ENCODE measurements at regions not wholly inside any gene's neighbourhood (a gene's known extent, or its start where the extent isn't known, plus 50 kb on each side); places are given as distances from the start of the nearest gene placed in this dataset.
"Not testable (repeated sequence)": the region's sequence is repeated elsewhere in the genome, so short reads cannot be mapped to it uniquely, and the experiment has no call there.

GRCh38 chr3:152891678-152892077, 56.7 kb downstream of the P2RY1 start:
- DNase-seq = no peak

DNA sequence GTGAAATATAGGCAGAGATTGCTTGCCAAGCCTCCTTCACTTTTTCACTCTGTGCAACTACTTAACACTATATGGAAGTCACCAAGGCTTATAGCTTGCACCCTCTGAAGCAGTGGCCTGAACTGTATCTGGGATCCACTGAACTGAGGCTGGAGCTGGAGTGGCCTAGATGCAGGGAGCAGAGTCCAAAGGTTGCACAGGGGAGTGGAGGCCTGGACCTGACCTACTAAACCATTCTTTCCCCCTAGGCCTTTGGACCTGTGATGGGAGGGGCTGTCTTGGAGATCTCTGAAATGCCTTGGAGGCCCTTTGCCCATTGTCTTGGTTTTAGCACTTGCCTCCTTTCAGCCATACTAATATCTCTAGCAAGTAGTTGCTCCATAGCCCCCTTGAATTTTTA, 57.5 kb downstream of the P2RY1 start:
- no peak for DNase-seq

DNA sequence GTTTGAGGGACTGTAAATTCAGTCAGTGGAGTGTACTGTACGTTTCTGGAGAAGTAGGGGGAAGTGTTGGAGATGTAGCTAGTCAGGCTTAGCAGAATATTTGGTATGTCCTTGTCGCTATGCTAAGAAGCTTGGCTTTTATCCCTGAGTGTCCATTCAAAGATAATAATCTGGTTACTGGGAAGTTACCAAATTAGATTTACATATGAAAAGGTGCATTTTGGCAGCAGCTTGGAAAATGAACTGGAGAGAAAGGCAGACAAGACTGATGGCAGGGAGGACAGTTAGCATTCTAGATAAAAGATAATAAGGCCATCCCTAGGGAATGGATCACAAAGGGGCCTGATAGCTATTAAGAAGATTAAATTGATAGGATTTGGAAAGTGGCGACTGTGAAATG, 58.7 kb downstream of the P2RY1 start:
- no peak for DNase-seq

GRCh38 chr3:152899306-152899705, 64.4 kb downstream of the P2RY1 start:
- DNase-seq = no peak

DNA sequence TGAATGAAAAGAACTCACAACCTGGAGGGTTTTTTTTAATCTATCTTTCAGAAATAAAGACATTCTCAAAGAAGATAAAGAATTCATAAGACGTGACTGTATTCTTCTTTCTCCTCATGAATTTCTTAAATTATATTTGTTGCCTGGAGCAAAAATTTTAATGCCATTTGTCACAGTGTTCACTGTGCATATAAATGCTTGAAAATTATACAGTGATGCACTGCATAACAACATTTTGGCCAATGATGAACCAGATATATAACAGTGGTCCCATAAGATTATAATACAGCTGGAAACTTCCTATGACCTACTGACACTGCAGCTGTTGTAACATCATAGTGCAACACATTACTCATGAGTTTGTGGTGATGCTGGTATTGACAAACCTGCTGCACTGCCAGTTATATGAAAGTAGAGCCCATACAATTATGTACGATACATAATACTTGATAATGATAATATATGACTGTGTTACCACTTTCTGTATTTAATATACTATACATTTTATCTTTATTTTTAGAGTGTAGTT, 67.3 kb downstream of the P2RY1 start:
- DNase-seq = no peak

DNA sequence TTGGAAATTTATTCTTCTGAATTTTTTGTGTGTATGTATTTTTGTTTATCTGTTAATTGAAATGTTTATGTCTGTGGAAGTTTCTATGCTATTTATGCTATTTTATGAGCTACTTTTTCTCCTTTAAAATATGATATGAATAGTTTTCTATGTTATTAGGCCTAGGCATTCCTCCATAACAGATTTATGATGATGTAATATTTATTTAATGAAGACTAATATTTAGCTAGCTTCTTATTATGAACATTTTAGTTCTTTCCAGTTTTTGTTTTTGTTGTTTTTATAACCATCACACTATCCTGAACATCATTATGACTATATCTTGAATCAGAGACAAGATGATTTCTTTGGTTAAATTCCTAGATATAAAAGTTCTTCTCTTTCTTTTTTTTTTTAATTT, 70.7 kb downstream of the P2RY1 start:
- DNase-seq = no peak

DNA sequence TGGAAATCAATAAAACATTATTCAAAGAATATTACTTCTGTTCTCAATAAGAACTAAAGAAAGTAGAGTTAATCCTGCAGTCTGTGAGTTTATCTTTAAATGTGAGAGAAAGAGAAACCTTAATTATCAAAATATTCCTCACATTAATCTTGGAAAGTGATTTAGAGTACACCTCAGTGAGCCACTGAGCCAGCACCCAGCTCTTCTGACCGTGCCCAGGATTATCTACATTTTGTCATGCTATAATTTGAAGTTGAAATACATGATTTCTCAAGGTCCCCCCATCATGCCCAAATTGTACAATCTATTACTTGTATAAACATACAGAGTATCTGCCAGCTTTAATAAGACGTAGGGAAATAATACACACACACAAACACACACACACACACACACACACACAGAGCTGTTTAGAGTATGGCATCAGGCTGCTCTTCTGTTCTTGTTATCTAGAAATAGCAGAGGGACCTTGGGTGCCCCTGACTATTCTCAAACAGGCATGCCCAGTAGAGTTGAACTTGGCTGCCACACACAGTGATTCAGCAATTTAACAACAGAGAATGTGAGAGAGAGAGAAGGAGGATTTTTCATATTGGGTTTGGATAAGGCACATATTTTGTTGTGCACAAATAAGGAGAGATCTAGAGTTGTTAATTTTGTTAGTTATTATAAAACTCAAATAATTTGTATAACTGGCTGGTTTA, 74.4 kb downstream of the P2RY1 start:
- DNase-seq = no peak

DNA sequence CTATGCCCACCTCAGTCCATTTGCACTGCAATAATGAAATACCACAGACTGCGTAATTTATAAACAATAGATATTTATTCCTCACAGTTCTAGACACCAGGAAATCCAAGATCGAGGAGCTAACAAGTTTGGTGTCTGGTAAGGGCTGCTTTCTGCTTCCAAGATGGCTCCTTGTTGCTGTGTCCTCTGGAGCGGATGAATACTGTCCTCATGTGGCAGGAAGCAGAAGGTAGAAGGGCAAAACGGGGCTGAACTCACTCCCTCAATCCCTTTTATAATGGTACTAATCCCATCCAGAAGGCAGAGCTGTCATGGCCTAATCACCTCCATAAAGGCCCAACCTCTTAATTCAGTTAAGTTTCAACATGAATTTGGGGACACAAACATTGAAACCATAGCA, 75.3 kb downstream of the P2RY1 start:
- DNase-seq = peak; percentile 2

DNA sequence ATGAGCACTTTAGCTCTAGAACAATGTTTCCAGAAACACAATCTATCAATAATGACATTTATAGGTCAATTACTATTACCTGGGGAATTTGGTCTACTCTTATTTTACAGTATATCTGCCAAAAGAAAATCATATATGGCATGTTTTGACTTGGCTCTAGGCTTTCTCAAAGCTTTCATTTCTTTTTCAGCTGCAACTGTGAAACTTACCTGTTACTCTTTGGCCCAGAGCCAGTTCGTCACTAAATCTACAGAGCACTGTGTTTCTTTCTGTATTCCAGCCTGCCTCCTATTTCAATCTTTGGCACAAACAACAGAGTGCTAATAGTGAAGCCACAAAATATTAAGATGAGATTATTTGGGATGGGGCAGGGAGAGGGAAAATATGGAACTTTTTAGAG, 76.0 kb downstream of the P2RY1 start:
- DNase-seq = no peak

GRCh38 chr3:152914743-152915142, 79.8 kb downstream of the P2RY1 start:
- DNase-seq = not testable (repeated sequence)

DNA sequence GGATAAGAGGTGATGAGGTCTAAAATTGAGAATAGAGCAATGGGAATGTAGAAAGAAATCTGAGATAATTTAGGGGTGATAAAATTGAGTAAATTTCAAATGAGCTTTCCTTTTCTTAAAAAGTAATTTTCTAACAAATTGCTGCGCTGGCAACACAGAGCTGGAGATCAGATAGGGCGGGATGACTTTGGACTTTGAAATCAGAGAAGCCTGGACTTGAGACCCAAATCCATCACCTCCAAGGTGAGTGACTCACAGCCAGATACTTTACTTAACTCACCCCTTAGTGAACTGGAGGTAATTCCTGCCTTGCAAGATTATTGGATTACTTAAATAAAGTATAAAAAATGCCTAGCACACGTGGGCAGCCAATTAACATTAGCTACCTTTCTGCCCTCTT, 80.8 kb downstream of the P2RY1 start:
- DNase-seq = no peak

DNA sequence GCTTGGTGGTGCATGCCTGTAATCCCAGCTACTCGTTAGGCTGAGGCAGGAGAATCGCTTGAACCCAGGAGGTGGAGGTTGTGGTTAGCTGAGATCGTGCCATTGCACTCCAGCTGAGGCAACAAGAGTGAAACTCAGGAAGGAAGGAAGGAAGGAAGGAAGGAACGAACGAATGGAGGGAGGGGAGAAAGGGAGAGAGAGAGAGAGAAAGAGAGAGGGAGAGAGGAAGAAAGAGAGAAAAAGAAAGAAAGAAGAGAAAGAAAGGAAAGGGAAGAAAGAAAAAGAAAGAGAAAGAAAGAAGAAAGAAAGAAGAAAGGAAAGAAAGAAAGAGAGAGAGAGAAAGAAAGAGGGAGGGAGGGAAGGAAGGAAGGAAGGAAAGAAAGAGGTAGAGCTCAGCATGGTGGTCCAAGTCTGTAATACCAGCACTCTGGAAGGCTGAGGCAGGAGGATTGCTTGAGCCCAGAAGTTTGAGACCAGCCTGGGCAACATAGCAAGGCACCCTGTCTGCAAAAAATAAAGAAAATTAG, 81.9 kb downstream of the P2RY1 start:
- DNase-seq = no peak

DNA sequence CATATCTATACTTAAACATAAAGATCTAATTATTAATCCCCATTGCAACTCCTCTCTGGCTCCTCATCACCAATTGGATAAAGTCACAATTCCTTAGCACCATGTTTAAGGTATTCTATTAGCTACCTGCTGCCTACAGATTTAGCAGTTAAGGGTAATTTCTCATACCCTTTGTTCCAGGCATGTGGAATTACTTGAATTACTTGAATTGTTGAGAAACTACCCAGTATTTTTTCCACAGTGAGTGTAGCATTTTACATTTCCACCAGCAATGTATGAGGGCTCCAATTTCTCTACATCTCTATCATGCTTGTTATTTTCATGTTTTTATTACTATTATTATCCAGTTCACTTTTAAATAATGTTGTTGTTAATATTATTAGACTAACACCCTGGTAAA, 86.4 kb downstream of the P2RY1 start:
- no peak for DNase-seq

DNA sequence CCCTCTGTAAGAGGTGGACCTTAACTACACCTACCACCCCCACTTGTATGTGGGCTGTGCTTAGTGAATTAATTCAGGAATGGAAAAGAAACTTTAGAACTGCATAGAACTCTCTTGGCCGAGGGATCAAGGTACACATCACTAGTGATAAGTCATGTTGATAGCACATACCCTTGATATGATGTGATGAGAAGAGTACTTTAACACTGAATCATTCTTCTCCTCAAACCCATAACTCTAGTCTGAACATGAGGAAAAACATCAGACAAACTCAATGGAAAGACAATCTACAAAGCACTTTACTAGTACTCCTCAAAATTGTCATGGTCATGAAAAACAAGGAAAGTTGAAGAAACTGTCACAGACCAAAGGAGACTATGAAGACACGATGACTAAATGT, 87.6 kb downstream of the P2RY1 start:
- no peak for DNase-seq

- DNase-seq = no peak
Observed at GRCh38 chr3:152927131-152927530, 92.2 kb downstream of the P2RY1 start.

- DNase-seq = no peak
Observed at GRCh38 chr3:152930516-152930915, 95.6 kb downstream of the P2RY1 start.

DNA sequence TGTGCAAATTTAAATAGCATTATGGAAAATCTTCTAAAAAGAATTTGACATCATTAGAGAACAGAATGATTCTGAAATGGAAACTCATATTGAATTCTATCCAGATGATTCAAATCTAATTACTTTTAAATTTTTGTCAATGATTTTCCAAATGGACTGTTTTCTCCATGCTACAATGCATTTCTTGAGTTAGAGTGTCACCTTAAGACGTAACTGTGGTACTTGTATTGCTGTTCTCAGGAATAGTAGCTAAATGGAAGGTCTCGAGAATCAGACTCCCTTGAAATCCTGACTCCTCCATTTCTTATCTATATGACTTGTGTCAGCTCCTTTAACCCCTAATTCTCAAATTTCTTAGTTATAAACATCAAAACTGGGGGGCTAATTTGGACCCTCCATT, 102.3 kb downstream of the P2RY1 start:
- DNase-seq = no peak

DNA sequence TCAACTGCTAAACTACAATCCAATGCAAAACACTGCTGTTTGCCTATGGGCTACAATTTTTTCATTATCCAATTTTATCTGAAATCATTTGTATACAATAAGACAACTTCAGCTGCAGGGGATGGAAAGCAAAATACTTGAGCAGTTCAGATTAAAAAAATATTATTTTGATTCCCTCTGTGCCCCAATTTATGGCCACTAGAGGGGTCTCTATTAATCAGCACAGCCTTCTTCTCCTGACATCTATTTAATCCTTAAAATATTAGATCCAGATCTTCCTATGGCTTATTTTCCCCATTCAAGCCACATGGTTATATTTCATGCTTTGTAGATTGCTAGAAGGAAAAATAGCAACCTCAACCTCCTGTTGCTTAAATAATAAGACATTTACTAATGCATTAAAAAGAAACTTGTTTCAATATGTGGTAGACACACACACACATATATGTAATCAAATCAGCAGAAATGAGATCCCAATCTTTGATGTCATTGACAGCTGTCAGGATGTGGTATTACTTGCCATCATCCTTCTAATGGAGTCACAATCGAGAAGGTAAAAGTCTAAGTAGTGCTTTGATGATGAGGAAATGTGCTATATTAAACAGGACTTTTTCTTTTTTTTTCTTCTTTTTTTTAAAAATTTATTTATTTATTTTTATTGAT, 104.2 kb downstream of the P2RY1 start:
- DNase-seq = no peak

DNA sequence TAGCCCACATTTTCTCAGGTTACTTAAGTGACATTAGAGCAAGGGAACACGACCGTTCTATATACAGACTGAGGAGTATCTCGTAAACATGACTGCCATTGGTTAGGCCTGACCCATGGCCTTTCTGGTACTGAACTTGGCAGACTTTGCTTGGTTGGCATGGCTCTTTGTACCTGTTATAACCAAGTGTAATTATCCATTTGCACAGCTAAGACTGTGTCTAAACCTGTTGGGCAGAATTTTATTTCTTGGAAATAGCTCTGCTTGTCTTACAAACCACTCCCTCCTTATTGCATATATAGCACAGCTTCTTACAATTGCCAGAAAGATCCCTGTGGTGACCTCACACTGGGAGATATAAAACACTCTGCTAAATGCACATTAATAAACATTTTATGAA, 106.9 kb downstream of the P2RY1 start:
- no peak for DNase-seq

- no peak for DNase-seq
Observed at GRCh38 chr3:152942366-152942765, 107.4 kb downstream of the P2RY1 start.

- DNase-seq = no peak
Observed at GRCh38 chr3:152943645-152944044, 108.7 kb downstream of the P2RY1 start.

- DNase-seq = no peak
Observed at GRCh38 chr3:152944671-152945070, 109.7 kb downstream of the P2RY1 start.

DNA sequence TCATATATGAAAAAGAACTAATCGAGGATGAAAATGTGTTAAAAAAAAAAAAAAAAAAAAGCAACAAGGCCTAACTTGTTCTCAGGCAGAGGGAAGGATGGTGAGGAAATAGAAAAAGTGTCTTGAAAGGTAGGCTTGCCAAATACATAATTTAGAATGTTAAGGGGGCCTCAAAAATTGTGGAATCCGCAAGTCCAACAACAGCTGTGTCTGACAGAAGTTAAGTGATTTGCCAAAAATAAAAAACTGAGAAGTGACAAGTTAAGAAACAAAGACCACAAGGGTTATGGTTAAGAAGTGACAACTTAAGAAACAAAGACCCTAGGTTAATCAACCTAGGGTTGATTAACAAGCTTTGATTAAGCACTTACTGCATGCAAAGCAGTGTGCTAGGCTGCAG, 110.6 kb downstream of the P2RY1 start:
- DNase-seq = no peak

DNA sequence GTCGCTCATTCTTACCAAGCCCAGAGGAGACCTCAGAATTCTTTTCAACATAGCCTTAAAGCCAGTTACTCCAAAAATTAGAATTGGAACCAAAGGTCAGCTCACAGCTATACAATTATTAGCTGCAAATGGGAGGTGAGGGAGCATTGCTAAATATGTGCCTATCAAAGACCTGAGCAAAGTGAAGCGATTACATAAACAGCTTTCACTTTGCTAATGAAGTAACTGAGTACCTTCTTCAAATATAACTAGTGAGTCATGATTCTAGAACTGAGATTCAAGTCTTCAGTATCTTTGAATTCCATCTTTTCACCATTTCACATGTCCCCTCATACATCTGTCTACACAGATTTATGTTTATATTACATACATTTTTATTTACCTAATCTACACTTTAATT, 122.6 kb downstream of the P2RY1 start:
- no peak for DNase-seq

DNA sequence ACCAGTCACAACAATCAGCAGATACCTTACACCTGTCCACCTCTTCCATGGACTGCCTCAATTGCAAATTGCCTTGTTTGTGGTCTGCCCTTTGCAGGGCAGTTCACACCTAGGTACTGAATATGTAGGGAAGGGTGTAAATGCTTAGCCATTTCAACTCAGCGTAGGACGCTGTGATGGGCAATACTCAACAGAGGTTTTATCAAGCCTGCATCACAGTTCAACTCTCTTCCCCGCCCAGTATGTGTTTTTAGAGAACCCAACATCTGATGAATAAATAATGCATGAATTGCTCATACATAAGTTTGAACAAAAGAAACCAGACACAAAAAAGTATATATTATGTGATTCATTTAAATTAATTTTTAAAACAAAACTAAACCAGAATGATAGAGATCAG, 124.4 kb downstream of the P2RY1 start:
- DNase-seq = no peak

Measured in NCI-H146 (cell line).